SK-N-MC (cell line): ENCODE measurements at regions not wholly inside any gene's neighbourhood (a gene's known extent, or its start where the extent isn't known, plus 50 kb on each side); places are given as distances from the start of the nearest gene placed in this dataset.
A peak's percentile ranks its signal among the peaks of the same experiment; 100 is the strongest.

Source experiments
- DNase-seq: peaks from one replicate; pipeline ENCODE4 v3.0.0-alpha.2; 2011; ENCODE audit warnings: low read depth, low spot score
- H3K27ac ChIP-seq: fragments of 200-600 bp; sonication (generic); 2 replicates; pipeline ENCODE4 v1.5.1; 2016; ENCODE audit warnings: mixed run types
- H3K36me3 ChIP-seq: fragments of 200-600 bp; sonication (generic); 2 replicates; pipeline ENCODE4 v1.6.1; 2017; ENCODE audit warnings: antibody characterized with exemption, low read length, mixed read lengths; ENCODE audit not compliant: insufficient read depth
- H3K4me3 ChIP-seq: fragments of 200-600 bp; sonication (generic); 2 replicates; pipeline ENCODE4 v1.5.1; 2016
- H3K9ac ChIP-seq: fragments of 200-600 bp; sonication (generic); 2 replicates; pipeline ENCODE4 v1.8.0; 2017; ENCODE audit warnings: mixed run types, mixed read lengths; ENCODE audit not compliant: insufficient read length
- H3K9me3 ChIP-seq: fragments of 200-600 bp; sonication (generic); 2 replicates; pipeline ENCODE4 v1.6.1; 2017; ENCODE audit warnings: low read depth, mild to moderate bottlenecking, antibody characterized with exemption, low read length, moderate library complexity, mixed read lengths
- EZH2 ChIP-seq: fragments of 200-600 bp; sonication (generic); IDR thresholded peaks from one replicate; pipeline ENCODE4 v1.6.1; 2017; ENCODE audit warnings: antibody characterized with exemption
- FOXP2 ChIP-seq: optimal IDR thresholded peaks from 2 replicates; pipeline ENCODE3; 2011; ENCODE audit warnings: mild to moderate bottlenecking, moderate library complexity; ENCODE audit not compliant: insufficient read depth; ENCODE audit errors: extremely low read length, control extremely low read depth
- POLR2AphosphoS5 ChIP-seq: IDR thresholded peaks from 2 replicates; pipeline ENCODE4 v1.6.1; 2012; ENCODE audit warnings: mild to moderate bottlenecking, low read depth, low read length, borderline replicate concordance

GRCh38 chr14:66140963-66141362 is 345.2 kb upstream of the CCDC196 start:
- H3K36me3 ChIP-seq, result no peaks in the 10 kb centered on the region
- no peaks in the 10 kb centered on the region for H3K9me3 ChIP-seq
- H3K4me3 ChIP-seq, result no peak overlapping the region
- no peak overlapping the region for H3K9ac ChIP-seq
- DNase-seq, result no peak
- H3K27ac ChIP-seq, result no peak overlapping the region
- TF ChIP-seq POLR2AphosphoS5, result no peak
- TF ChIP-seq FOXP2, result no peak
- no peak for TF ChIP-seq EZH2

- no peak overlapping the region for H3K27ac ChIP-seq
- H3K36me3 ChIP-seq, result no peaks in the 10 kb centered on the region
- H3K9ac ChIP-seq, result no peak overlapping the region
- TF ChIP-seq EZH2 (no peak), FOXP2 (no peak), POLR2AphosphoS5 (no peak)
- H3K4me3 ChIP-seq, result no peak overlapping the region
- H3K9me3 ChIP-seq, result no peaks in the 10 kb centered on the region
- DNase-seq, result no peak
Observed at GRCh38 chr14:66141733-66142132, 344.4 kb upstream of the CCDC196 start.

- no peak overlapping the region for H3K27ac ChIP-seq
- TF ChIP-seq FOXP2, result no peak
- TF ChIP-seq EZH2, result no peak
- TF ChIP-seq POLR2AphosphoS5, result no peak
- H3K9me3 ChIP-seq, result no peaks in the 10 kb centered on the region
- DNase-seq, result no peak
- H3K4me3 ChIP-seq, result no peak overlapping the region
- H3K36me3 ChIP-seq, result no peaks in the 10 kb centered on the region
- no peak overlapping the region for H3K9ac ChIP-seq
Observed at GRCh38 chr14:66143387-66144112, 342.6 kb upstream of the CCDC196 start.

GRCh38 chr14:66152302-66152701 is 333.9 kb upstream of the CCDC196 start:
- no peak for DNase-seq
- Histone ChIP-seq H3K4me3 (peak overlapping the region; percentile 69), H3K27ac (peak overlapping the region; percentile 94), H3K36me3 (no peaks in the 10 kb centered on the region), H3K9me3 (no peaks in the 10 kb centered on the region), H3K9ac (peak overlapping the region; percentile 59)
- TF ChIP-seq FOXP2 (no peak), POLR2AphosphoS5 (no peak; the same call in 1 of the 2 replicates), EZH2 (no peak)

- Histone ChIP-seq H3K9ac (peak overlapping the region; percentile 59), H3K4me3 (peak overlapping the region; percentile 69), H3K27ac (peak overlapping the region; percentile 94), H3K9me3 (no peaks in the 10 kb centered on the region), H3K36me3 (no peaks in the 10 kb centered on the region)
- DNase-seq, result no peak
- no peak for TF ChIP-seq FOXP2
- TF ChIP-seq POLR2AphosphoS5, result no peak
- no peak for TF ChIP-seq EZH2
Observed at GRCh38 chr14:66152747-66153146, 333.4 kb upstream of the CCDC196 start.

GRCh38 chr14:66163023-66163422 is 323.1 kb upstream of the CCDC196 start:
- Histone ChIP-seq H3K27ac (no peak overlapping the region), H3K4me3 (no peak overlapping the region), H3K9me3 (no peaks in the 10 kb centered on the region), H3K36me3 (no peaks in the 10 kb centered on the region), H3K9ac (no peak overlapping the region)
- no peak for DNase-seq
- TF ChIP-seq FOXP2, result no peak
- no peak for TF ChIP-seq EZH2
- no peak for TF ChIP-seq POLR2AphosphoS5

GRCh38 chr14:66165337-66165736 is 320.8 kb upstream of the CCDC196 start:
- Histone ChIP-seq H3K9ac (no peak overlapping the region), H3K36me3 (no peaks in the 10 kb centered on the region), H3K27ac (no peak overlapping the region), H3K9me3 (no peaks in the 10 kb centered on the region), H3K4me3 (no peak overlapping the region)
- DNase-seq, result no peak
- TF ChIP-seq EZH2 (no peak), POLR2AphosphoS5 (no peak), FOXP2 (no peak)

GRCh38 chr14:66174453-66174891 is 311.7 kb upstream of the CCDC196 start:
- peak overlapping the region; percentile 72 for H3K4me3 ChIP-seq
- TF ChIP-seq FOXP2 (no peak), EZH2 (no peak), POLR2AphosphoS5 (no peak)
- H3K9me3 ChIP-seq, result no peaks in the 10 kb centered on the region
- H3K36me3 ChIP-seq, result no peaks in the 10 kb centered on the region
- H3K27ac ChIP-seq, result peak overlapping the region; percentile 92
- peak overlapping the region; percentile 43 for H3K9ac ChIP-seq
- peak; percentile 97 for DNase-seq
